ENCODE measurements at regions not wholly inside any gene's neighbourhood (a gene's known extent, or its start where the extent isn't known, plus 50 kb on each side); places are given as distances from the start of the nearest gene placed in this dataset.

GRCh38 chr4:75254745-75255144 is 259.5 kb downstream of the RCHY1 start:
- no peak for TF ChIP-seq CTCF (IDR thresholded peaks at IDR 0.05; ENCODE audit: insufficient read depth, low read depth, low read length)
- TF ChIP-seq EZH2 (IDR thresholded peaks at IDR 0.05; ENCODE audit: insufficient read depth, low read length): no peak

All from astrocyte (in vitro differentiated cells and primary cell).